GM21529 (cell line): ENCODE measurements at regions not wholly inside any gene's neighbourhood (a gene's known extent, or its start where the extent isn't known, plus 50 kb on each side); places are given as distances from the start of the nearest gene placed in this dataset.

Experiments
- ATAC-seq: cut with Tn5 transposase; IDR thresholded peaks from one replicate; pipeline ENCODE4 v1.9.1; 2021; ENCODE audit not compliant: unreplicated experiment

DNA sequence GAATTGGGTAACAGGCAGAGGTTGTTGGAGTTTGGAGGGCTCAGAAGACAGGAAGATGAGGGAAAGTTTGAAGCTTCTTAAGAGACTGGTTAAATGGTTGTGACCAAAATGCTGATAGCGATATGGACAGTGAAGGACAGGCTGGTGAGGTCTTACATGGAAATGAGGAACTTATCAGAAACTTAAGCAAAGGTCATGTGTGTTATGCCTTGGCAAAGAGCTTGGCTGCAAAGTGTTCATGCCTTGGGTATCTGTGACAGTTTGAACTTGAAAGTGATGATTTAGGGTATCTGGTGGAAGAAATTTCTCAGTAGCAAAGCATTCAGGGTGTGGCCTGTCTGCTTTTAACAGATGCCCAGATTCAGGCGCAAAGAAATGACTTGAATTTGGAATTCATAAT lies 64.5 kb upstream of the EEPD1 start:
- no peak for ATAC-seq

DNA sequence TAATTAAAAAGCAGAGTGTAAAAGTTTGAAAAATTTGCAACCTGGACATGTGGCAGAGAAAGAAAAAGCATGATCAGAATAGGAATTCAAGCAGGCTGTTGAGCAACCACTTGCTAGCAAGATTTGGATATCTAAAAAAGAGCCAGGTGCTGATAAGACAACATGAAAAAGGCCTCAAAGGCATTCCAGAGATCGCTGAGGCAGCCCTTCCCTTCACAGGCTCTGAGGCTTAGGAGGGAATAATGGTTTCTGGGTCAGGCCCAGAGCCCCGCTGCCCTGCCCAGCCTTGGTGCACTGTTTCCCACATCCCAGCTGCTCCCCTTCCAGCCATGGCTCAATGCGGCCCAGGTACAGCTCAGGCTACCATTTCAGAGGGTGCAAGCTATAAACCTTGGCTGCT lies 64.1 kb upstream of the EEPD1 start:
- ATAC-seq: no peak

DNA sequence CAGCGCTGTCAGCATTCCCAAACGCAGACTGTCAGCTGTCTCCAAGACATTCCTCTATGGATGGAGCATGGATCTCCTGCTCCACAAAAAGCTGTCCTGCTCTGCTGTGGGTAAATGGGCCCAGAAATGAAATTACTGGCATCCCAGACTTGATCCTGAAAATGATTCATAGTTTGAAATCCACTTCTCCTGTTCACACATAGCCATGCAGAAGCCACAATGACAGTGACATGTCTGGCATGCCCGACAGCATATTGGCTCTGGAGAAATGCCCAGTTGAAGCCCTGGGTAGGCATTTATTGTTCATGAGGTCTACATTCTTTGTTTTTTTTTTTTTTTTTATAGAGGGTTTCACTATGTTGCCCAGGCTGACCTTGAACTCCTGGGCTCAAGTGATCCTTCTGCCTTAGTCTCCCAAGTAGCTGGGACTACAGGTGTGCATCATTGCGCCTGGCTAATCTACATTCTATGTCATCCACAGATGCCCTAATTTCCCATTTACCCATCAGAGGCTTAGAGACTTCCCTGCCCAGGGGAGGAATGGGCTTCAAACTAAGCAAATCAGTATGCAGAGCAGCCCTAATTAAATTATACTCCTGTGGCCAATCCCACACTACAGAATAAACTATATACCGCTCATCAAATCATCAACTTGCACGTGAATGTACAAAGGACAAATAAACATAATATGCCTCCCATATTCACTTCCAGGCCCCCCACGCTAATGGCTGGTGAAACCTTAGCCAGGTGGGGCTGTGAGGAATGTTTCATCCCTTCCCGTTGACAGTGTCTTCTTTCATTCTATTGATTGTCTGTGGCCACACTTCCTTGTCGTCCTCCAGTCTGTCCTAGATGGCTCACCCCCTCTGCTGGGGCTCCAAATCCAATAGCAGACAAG lies 61.8 kb upstream of the EEPD1 start:
- no peak for ATAC-seq

DNA sequence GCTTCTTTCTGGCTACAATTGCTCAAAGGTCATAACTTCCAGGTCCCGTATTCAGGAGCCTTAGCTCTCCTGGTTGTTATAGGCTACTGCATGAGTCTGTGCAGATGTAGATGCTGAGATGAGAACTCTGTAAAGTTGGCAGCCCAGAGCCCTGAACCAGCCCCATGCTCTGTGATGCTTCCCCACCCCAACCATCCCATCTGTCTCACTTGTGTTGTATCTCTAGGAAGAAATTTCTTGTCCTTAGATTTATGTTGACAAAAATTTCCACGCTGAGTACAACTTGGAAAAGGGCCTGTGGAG lies 61.2 kb upstream of the EEPD1 start:
- no peak for ATAC-seq

DNA sequence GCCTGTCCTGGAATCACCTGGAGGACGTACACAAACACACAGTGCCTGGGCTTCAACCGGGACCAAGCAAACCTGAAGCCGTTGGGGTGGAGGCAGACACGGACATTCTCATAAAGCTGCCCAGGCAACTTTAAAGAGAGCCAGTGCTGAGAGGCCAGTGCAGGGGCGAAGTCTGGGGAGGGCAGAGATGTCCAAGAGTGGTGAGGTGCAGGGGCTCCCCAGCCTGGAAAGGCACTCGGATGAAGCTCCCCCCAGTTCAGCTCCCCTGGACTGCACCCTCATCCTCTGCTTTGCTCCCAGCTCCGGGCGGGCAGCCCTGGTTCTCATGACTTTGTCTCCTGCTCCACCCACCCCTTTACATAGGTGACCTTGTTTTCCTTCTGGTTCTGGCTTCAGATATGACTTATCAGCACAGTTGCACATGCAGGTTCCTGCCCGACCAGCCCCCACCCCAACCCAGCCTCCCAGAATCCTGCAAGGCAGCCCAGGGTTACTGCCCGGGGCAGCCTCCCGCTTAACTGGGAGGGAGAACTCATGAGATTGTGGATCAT lies 60.8 kb upstream of the EEPD1 start:
- no peak for ATAC-seq

DNA sequence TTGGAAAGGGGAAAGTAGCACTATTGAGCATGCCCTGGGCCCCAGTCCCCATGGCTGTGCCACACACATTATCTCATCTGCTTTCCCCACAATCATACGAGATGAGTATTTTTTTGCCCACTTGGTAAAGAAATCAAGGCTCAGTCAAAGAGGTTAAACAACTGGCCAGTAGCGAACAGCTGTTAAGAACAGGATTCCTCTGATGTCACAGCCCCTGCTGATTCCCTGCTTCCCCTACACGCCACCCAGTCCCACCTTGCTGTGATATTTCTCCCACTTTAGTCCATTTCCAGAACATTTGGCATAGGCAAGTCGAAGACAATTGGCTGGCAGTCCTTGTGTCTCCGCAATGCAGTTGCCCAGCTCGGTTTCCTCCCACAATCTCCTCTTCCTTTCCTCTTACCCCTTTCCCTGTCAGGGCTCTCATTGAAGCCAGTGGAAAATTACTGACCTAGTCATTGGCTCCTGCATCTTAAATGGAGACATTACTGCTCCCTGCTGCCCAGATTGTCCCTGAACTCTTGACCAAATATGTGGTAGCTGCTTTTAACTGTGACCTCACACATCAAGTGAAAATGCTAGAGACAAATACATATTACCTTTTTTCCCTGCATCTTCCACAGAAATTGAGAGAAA lies 56.5 kb upstream of the EEPD1 start:
- ATAC-seq: no peak

DNA sequence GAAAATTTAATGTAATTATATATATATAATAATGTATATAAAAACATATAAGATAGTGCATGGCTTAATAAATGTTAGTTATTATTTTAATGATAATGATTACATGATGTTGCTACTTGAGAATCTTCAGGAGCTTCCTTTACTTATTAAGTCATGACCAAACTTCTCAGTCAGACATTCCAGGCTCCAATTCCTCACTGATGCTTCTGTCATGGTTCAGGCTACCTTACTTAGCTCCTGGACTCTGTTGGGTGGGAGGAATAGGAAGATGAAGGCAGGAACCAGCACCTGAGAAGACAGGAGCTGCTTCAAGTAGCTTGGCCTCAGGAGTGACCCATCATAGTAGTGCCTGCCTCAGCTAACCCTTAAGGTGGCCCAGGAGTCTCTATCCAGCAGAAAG lies 55.0 kb upstream of the EEPD1 start:
- no peak for ATAC-seq

DNA sequence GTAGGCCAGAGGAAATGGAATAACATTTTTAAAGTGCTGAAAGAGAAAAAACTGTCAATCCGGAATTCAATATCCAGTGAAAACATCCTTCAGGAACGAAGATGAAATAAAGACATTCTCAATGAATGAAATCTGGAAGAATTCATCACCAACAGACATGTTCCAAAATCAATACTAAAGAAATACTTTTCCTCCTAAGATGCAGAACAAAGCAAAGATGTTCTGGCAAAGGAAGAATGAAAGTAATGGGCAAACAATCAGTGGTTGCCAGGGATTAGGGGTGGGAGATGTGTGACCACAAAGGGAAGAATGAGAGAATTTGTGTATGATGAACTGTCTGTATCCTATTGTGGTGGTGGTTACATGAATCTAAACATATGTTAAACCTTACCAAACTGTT lies 52.8 kb upstream of the EEPD1 start:
- no peak for ATAC-seq

DNA sequence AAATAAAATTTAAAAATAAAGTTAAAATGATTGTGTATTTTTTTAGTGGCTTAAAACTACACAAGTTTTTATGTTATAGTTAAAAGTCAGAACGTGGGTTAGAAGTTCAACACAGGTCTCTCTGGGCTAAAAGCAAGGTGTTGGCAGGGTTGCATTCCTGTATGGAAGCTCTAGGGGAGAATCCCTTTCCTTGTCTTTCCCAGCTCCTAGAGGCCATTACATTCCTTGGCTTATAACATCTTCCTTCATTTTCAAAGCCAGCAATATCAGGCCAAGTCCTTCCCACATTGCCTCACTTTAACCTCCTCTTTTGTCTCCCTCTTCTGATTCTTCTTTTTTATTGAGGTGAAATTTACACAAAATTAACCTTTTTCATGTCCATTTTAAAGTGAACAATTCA lies 52.4 kb upstream of the EEPD1 start:
- ATAC-seq: no peak
